Liver (tissue), 8 donors: ENCODE measurements at regions not wholly inside any gene's neighbourhood (a gene's known extent, or its start where the extent isn't known, plus 50 kb on each side); places are given as distances from the start of the nearest gene placed in this dataset.

Experiments
- DNase-seq: peaks from one replicate; pipeline ENCODE4 v3.0.0-alpha.2; 2017; ENCODE audit warnings: low spot score
- H3K27ac ChIP-seq, 2 donors: one replicate each; pipeline ENCODE4 v1.7.0; 2013; ENCODE audit warnings: inconsistent platforms in 2 of 2, low read length in 2 of 2, control low read depth in 1 of 2, low read depth in 1 of 2, mild to moderate bottlenecking in 1 of 2
- H3K27me3 ChIP-seq, 4 donors: one replicate each; pipeline versions ENCODE4 v1.6.1 to v1.7.0; 2013; ENCODE audit warnings: low read length in 3 of 4, inconsistent platforms in 1 of 4, mild to moderate bottlenecking in 1 of 4, moderate library complexity in 1 of 4; ENCODE audit not compliant: control insufficient read depth in 4 of 4, insufficient read depth in 4 of 4
- H3K36me3 ChIP-seq, 4 donors: one replicate each; pipeline versions ENCODE4 v1.6.1 to v1.7.0; 2013; ENCODE audit warnings: low read length in 3 of 4, mild to moderate bottlenecking in 3 of 4, low read depth in 1 of 4, moderate library complexity in 1 of 4; ENCODE audit not compliant: control insufficient read depth in 4 of 4, insufficient read depth in 3 of 4
- H3K4me1 ChIP-seq, 4 donors: one replicate each; pipeline versions ENCODE4 v1.6.1 to v1.7.0; 2013; ENCODE audit warnings: low read length in 3 of 4, mild to moderate bottlenecking in 3 of 4, moderate library complexity in 1 of 4; ENCODE audit not compliant: control insufficient read depth in 4 of 4, insufficient read depth in 4 of 4
- H3K4me3 ChIP-seq, 3 donors: one replicate each; pipeline versions ENCODE4 v1.6.1 to v1.7.0; 2013; ENCODE audit warnings: low read length in 3 of 3, control low read depth in 1 of 3, low read depth in 1 of 3, mild to moderate bottlenecking in 1 of 3
- H3K9ac ChIP-seq, 2 donors: one replicate each; pipeline ENCODE4 v1.7.0; 2013; ENCODE audit warnings: low read length in 2 of 2, mild to moderate bottlenecking in 2 of 2, moderate library complexity in 2 of 2, control low read depth in 1 of 2, low read depth in 1 of 2
- H3K9me3 ChIP-seq, 4 donors: one replicate each; pipeline versions ENCODE4 v1.6.1 to v1.7.0; 2013; ENCODE audit warnings: low read length in 3 of 4; ENCODE audit not compliant: control insufficient read depth in 4 of 4
- EGR1 ChIP-seq, 2 donors: IDR thresholded peaks; 2 replicates each; pipeline ENCODE4 v1.6.1; 2016 to 2018; ENCODE audit warnings: antibody characterized with exemption in 2 of 2, low read depth in 2 of 2
- FOXA1 ChIP-seq: IDR thresholded peaks from 2 replicates; pipeline ENCODE4 v1.6.1; 2016; ENCODE audit warnings: antibody characterized with exemption
- GABPA ChIP-seq, 2 donors: IDR thresholded peaks in 1 of 2; conservative IDR thresholded peaks in 1 of 2; 2 replicates each; pipeline ENCODE4 v1.6.1; 2016; ENCODE audit warnings: antibody characterized with exemption in 2 of 2, mild to moderate bottlenecking in 1 of 2, moderate library complexity in 1 of 2
- HNF4A ChIP-seq, 2 donors: conservative IDR thresholded peaks; 2 replicates each; pipeline ENCODE4 v1.6.1; 2016; ENCODE audit warnings: antibody characterized with exemption in 2 of 2, mild to moderate bottlenecking in 2 of 2
- JUND ChIP-seq, 2 donors: IDR thresholded peaks; 2 replicates each; pipeline ENCODE4 v1.6.1; 2016; ENCODE audit warnings: antibody characterized with exemption in 2 of 2
- NR2F2 ChIP-seq: IDR thresholded peaks from 2 replicates; pipeline ENCODE4 v1.6.1; 2016; ENCODE audit warnings: antibody characterized with exemption
- RAD21 ChIP-seq, 2 donors: IDR thresholded peaks; 2 replicates each; pipeline ENCODE4 v1.6.1; 2016; ENCODE audit warnings: antibody characterized with exemption in 2 of 2, mild to moderate bottlenecking in 2 of 2
- REST ChIP-seq: IDR thresholded peaks from 2 replicates; pipeline ENCODE4 v1.6.1; 2016; ENCODE audit warnings: antibody characterized with exemption, mild to moderate bottlenecking
- SP1 ChIP-seq: IDR thresholded peaks from 2 replicates; pipeline ENCODE4 v1.6.1; 2018; ENCODE audit warnings: antibody characterized with exemption, mild to moderate bottlenecking
- TAF1 ChIP-seq: conservative IDR thresholded peaks from 2 replicates; pipeline ENCODE4 v1.6.1; 2016; ENCODE audit warnings: antibody characterized with exemption, mild to moderate bottlenecking
- YY1 ChIP-seq: IDR thresholded peaks from 2 replicates; pipeline ENCODE4 v1.6.1; 2016; ENCODE audit warnings: antibody characterized with exemption, mild to moderate bottlenecking
- ZBTB33 ChIP-seq: IDR thresholded peaks from 2 replicates; pipeline ENCODE4 v1.6.1; 2016; ENCODE audit warnings: antibody characterized with exemption
- WGBS: extraction: QIAGEN DNeasy Blood & Tissue Kit; methylation state at CpG from one replicate; pipeline ENCODE4 v1.1.7; 2013; 5-methylcytosine and 5-hydroxymethylcytosine counted together
- TF ChIP-seq, protein P1 (sequence below): fragments of 150-350 bp; IDR thresholded peaks from 2 replicates; pipeline ENCODE4 v1.5.1; 2017; ENCODE audit warnings: improper control_type of control experiment, low read depth, low read length; ENCODE audit not compliant: missing input control
- TF ChIP-seq, protein P2 (sequence below): IDR thresholded peaks from 2 replicates; pipeline ENCODE4 v1.6.1; 2016; ENCODE audit warnings: antibody characterized with exemption
- TF ChIP-seq, protein P3 (sequence below): IDR thresholded peaks from 2 replicates; pipeline ENCODE4 v1.6.1; 2016; ENCODE audit warnings: antibody characterized with exemption
- donor health status: healthy.
- donor health status: healthy.
- donor health status: healthy.
- donor health status: healthy.
- donor health status: healthy.

- WGBS = 87% methylated on average over 1 of the region's 1 CpG
- no peaks in the 10 kb centered on the region for H3K4me1 ChIP-seq
- H3K36me3 ChIP-seq = no peaks in the 10 kb centered on the region
- no peak overlapping the region for H3K9ac ChIP-seq
- TF ChIP-seq, protein P1, sequence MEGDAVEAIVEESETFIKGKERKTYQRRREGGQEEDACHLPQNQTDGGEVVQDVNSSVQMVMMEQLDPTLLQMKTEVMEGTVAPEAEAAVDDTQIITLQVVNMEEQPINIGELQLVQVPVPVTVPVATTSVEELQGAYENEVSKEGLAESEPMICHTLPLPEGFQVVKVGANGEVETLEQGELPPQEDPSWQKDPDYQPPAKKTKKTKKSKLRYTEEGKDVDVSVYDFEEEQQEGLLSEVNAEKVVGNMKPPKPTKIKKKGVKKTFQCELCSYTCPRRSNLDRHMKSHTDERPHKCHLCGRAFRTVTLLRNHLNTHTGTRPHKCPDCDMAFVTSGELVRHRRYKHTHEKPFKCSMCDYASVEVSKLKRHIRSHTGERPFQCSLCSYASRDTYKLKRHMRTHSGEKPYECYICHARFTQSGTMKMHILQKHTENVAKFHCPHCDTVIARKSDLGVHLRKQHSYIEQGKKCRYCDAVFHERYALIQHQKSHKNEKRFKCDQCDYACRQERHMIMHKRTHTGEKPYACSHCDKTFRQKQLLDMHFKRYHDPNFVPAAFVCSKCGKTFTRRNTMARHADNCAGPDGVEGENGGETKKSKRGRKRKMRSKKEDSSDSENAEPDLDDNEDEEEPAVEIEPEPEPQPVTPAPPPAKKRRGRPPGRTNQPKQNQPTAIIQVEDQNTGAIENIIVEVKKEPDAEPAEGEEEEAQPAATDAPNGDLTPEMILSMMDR = no peak
- TF ChIP-seq GABPA (IDR thresholded peaks at IDR 0.05 in 1 of 2, conservative IDR thresholded peaks at IDR 0.05 in 1 of 2) (no peak), RAD21 (IDR thresholded peaks at IDR 0.05) (no peak), YY1 (no peak), JUND (IDR thresholded peaks at IDR 0.05) (no peak), TAF1 (no peak), REST (no peak), HNF4A (conservative IDR thresholded peaks at IDR 0.05) (no peak), NR2F2 (no peak)
- TF ChIP-seq, protein P2, sequence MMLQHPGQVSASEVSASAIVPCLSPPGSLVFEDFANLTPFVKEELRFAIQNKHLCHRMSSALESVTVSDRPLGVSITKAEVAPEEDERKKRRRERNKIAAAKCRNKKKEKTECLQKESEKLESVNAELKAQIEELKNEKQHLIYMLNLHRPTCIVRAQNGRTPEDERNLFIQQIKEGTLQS = no peak
- TF ChIP-seq, protein P3, sequence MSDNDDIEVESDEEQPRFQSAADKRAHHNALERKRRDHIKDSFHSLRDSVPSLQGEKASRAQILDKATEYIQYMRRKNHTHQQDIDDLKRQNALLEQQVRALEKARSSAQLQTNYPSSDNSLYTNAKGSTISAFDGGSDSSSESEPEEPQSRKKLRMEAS = no peak
- H3K27me3 ChIP-seq = no peaks in the 10 kb centered on the region
- no peak for DNase-seq
- no peaks in the 10 kb centered on the region for H3K9me3 ChIP-seq
- no peak overlapping the region for H3K4me3 ChIP-seq
- H3K27ac ChIP-seq = no peak overlapping the region
Observed at GRCh38 chr13:50550151-50550550, 293.3 kb downstream of the DLEU7 start.

- H3K9me3 ChIP-seq = no peaks in the 10 kb centered on the region
- no peaks in the 10 kb centered on the region for H3K4me1 ChIP-seq
- WGBS = 72% methylated on average over 1 of the region's 1 CpG
- no peak for DNase-seq
- TF ChIP-seq SP1 (no peak), GABPA (IDR thresholded peaks at IDR 0.05 in 1 of 2, conservative IDR thresholded peaks at IDR 0.05 in 1 of 2) (no peak), HNF4A (conservative IDR thresholded peaks at IDR 0.05) (no peak), FOXA1 (no peak), RAD21 (IDR thresholded peaks at IDR 0.05) (no peak), REST (no peak), YY1 (no peak), ZBTB33 (no peak), EGR1 (IDR thresholded peaks at IDR 0.05; ENCODE audit: low read depth in 2 of 2) (no peak)
- TF ChIP-seq, protein P1 = no peak
- no peaks in the 10 kb centered on the region for H3K27me3 ChIP-seq
- no peak overlapping the region for H3K4me3 ChIP-seq
- no peaks in the 10 kb centered on the region for H3K36me3 ChIP-seq
- no peak overlapping the region for H3K9ac ChIP-seq
- no peak overlapping the region for H3K27ac ChIP-seq
Observed at GRCh38 chr13:50552424-50552966, 291.0 kb downstream of the DLEU7 start.
